Spinal cord (tissue), 9 donors: ENCODE measurements at regions not wholly inside any gene's neighbourhood (a gene's known extent, or its start where the extent isn't known, plus 50 kb on each side); places are given as distances from the start of the nearest gene placed in this dataset.
A peak's percentile ranks its signal among the peaks of the same experiment; 100 is the strongest.

Experiments used
- DNase-seq, 6 donors: peaks; one replicate each; pipeline versions ENCODE4 v3.0.0 to v3.0.0-alpha.2; 2013 to 2015; ENCODE audit warnings: low spot score in 6 of 6, low read depth in 4 of 6
- H3K27ac ChIP-seq: one replicate; pipeline ENCODE4 v1.5.1; 2013; ENCODE audit warnings: low read depth, low read length, control low read depth
- H3K27me3 ChIP-seq: one replicate; pipeline ENCODE4 v1.6.1; 2013; ENCODE audit warnings: low read length; ENCODE audit not compliant: control insufficient read depth, insufficient read depth
- H3K36me3 ChIP-seq: one replicate; pipeline ENCODE4 v1.6.1; 2013; ENCODE audit warnings: low read length; ENCODE audit not compliant: control insufficient read depth, insufficient read depth
- H3K4me1 ChIP-seq: one replicate; pipeline ENCODE4 v1.6.1; 2013; ENCODE audit warnings: low read length; ENCODE audit not compliant: control insufficient read depth, insufficient read depth
- H3K4me3 ChIP-seq: one replicate; pipeline ENCODE4 v1.5.1; 2013; ENCODE audit warnings: low read depth, low read length, control low read depth
- H3K9me3 ChIP-seq: one replicate; pipeline ENCODE4 v1.6.1; 2013; ENCODE audit warnings: low read length; ENCODE audit not compliant: control insufficient read depth, insufficient read depth
- WGBS: methylation state at CpG from one replicate; pipeline ENCODE4 v1.1.5; 2013; ENCODE audit warnings: missing lambda C conversion rate; ENCODE audit not compliant: insufficient coverage; 5-methylcytosine and 5-hydroxymethylcytosine counted together
- donor health status: healthy.

- Histone ChIP-seq H3K27ac (no peak overlapping the region), H3K9me3 (no peaks in the 10 kb centered on the region), H3K4me1 (no peaks in the 10 kb centered on the region), H3K4me3 (no peak overlapping the region), H3K27me3 (no peaks in the 10 kb centered on the region), H3K36me3 (no peaks in the 10 kb centered on the region)
- no CpG with 5 or more reads among the region's 3 CpGs for WGBS
- DNase-seq, result no peak
Observed at GRCh38 chr4:14225688-14226207, 598.2 kb upstream of the BOD1L1 start.

GRCh38 chr4:14233126-14233525 lies 605.6 kb upstream of the BOD1L1 start:
- H3K4me3 ChIP-seq, result no peak overlapping the region
- WGBS, result 0% methylated on average over 1 of the region's 1 CpG
- H3K27ac ChIP-seq, result no peak overlapping the region
- DNase-seq, result peak in 1 of 6 donors; percentile 68
- H3K36me3 ChIP-seq, result no peaks in the 10 kb centered on the region
- no peaks in the 10 kb centered on the region for H3K9me3 ChIP-seq
- H3K27me3 ChIP-seq, result no peaks in the 10 kb centered on the region
- H3K4me1 ChIP-seq, result no peaks in the 10 kb centered on the region

GRCh38 chr4:14234307-14234706 lies 606.8 kb upstream of the BOD1L1 start:
- no peak overlapping the region for H3K27ac ChIP-seq
- DNase-seq, result no peak
- H3K4me3 ChIP-seq, result no peak overlapping the region
- no peaks in the 10 kb centered on the region for H3K36me3 ChIP-seq
- no peaks in the 10 kb centered on the region for H3K27me3 ChIP-seq
- H3K4me1 ChIP-seq, result no peaks in the 10 kb centered on the region
- no peaks in the 10 kb centered on the region for H3K9me3 ChIP-seq

GRCh38 chr4:14236359-14236758 lies 608.8 kb upstream of the BOD1L1 start:
- H3K4me3 ChIP-seq, result no peak overlapping the region
- no peaks in the 10 kb centered on the region for H3K36me3 ChIP-seq
- H3K27me3 ChIP-seq, result no peaks in the 10 kb centered on the region
- no peaks in the 10 kb centered on the region for H3K9me3 ChIP-seq
- DNase-seq, result no peak
- H3K4me1 ChIP-seq, result no peaks in the 10 kb centered on the region
- no CpG with 5 or more reads among the region's 2 CpGs for WGBS
- no peak overlapping the region for H3K27ac ChIP-seq

GRCh38 chr4:14237911-14238310 lies 610.4 kb upstream of the BOD1L1 start:
- Histone ChIP-seq H3K4me3 (no peak overlapping the region), H3K4me1 (no peaks in the 10 kb centered on the region), H3K36me3 (no peaks in the 10 kb centered on the region), H3K27ac (no peak overlapping the region), H3K27me3 (no peaks in the 10 kb centered on the region), H3K9me3 (no peaks in the 10 kb centered on the region)
- WGBS, result no CpG with 5 or more reads among the region's 2 CpGs
- peak in 1 of 6 donors; percentile 4 for DNase-seq

- Histone ChIP-seq H3K36me3 (no peaks in the 10 kb centered on the region), H3K4me3 (no peak overlapping the region), H3K9me3 (no peaks in the 10 kb centered on the region), H3K27me3 (no peaks in the 10 kb centered on the region), H3K27ac (no peak overlapping the region), H3K4me1 (no peaks in the 10 kb centered on the region)
- no CpG with 5 or more reads among the region's 3 CpGs for WGBS
- DNase-seq, result no peak
Observed at GRCh38 chr4:14241574-14241973, 614.0 kb upstream of the BOD1L1 start.

GRCh38 chr4:14247767-14248166 lies 620.2 kb upstream of the BOD1L1 start:
- H3K27ac ChIP-seq, result no peak overlapping the region
- no peaks in the 10 kb centered on the region for H3K9me3 ChIP-seq
- H3K27me3 ChIP-seq, result no peaks in the 10 kb centered on the region
- H3K4me3 ChIP-seq, result no peak overlapping the region
- H3K4me1 ChIP-seq, result no peaks in the 10 kb centered on the region
- WGBS, result no CpG with 5 or more reads among the region's 3 CpGs
- H3K36me3 ChIP-seq, result no peaks in the 10 kb centered on the region
- peak; percentile 47 to 95 (median 66) for DNase-seq

GRCh38 chr4:14249226-14249625 lies 621.7 kb upstream of the BOD1L1 start:
- Histone ChIP-seq H3K27me3 (no peaks in the 10 kb centered on the region), H3K9me3 (no peaks in the 10 kb centered on the region), H3K4me1 (no peaks in the 10 kb centered on the region), H3K4me3 (no peak overlapping the region), H3K36me3 (no peaks in the 10 kb centered on the region), H3K27ac (no peak overlapping the region)
- peak in 1 of 6 donors; percentile 29 for DNase-seq
- no CpG with 5 or more reads among the region's 1 CpG for WGBS

- Histone ChIP-seq H3K4me1 (no peaks in the 10 kb centered on the region), H3K27me3 (no peaks in the 10 kb centered on the region), H3K4me3 (no peak overlapping the region), H3K27ac (no peak overlapping the region), H3K36me3 (no peaks in the 10 kb centered on the region), H3K9me3 (no peaks in the 10 kb centered on the region)
- DNase-seq, result peak in 2 of 6 donors; percentile 30 to 67
- WGBS, result 85% methylated on average over 3 of the region's 4 CpGs
Observed at GRCh38 chr4:14254252-14254651, 626.7 kb upstream of the BOD1L1 start.

- Histone ChIP-seq H3K4me3 (no peak overlapping the region), H3K27ac (no peak overlapping the region), H3K9me3 (no peaks in the 10 kb centered on the region), H3K36me3 (no peaks in the 10 kb centered on the region), H3K4me1 (no peaks in the 10 kb centered on the region), H3K27me3 (no peaks in the 10 kb centered on the region)
- DNase-seq, result peak in 2 of 6 donors; percentile 41 to 64
- WGBS, result 40% methylated on average over 1 of the region's 1 CpG
Observed at GRCh38 chr4:14254926-14255325, 627.4 kb upstream of the BOD1L1 start.
